Chondrocyte (in vitro differentiated cells): ENCODE measurements at regions not wholly inside any gene's neighbourhood (a gene's known extent, or its start where the extent isn't known, plus 50 kb on each side); places are given as distances from the start of the nearest gene placed in this dataset.
"Not testable (repeated sequence)": the region's sequence is repeated elsewhere in the genome, so short reads cannot be mapped to it uniquely, and the experiment has no call there.

Source experiments
- DNase-seq: peaks from one replicate; pipeline ENCODE4 v3.0.0; 2021; ENCODE audit warnings: mixed read lengths, low spot score
- H3K27ac Mint-ChIP-seq: one replicate; pipeline ENCODE4 v1.8.0; 2021; ENCODE audit warnings: mild to moderate bottlenecking, moderate library complexity, mixed read lengths; ENCODE audit not compliant: unreplicated experiment
- H3K27me3 Mint-ChIP-seq: 2 replicates; pipeline ENCODE4 v1.8.0; 2021; ENCODE audit warnings: low read depth, mixed read lengths
- H3K36me3 Mint-ChIP-seq: 2 replicates; pipeline ENCODE4 v1.8.0; 2021; ENCODE audit warnings: low read depth, mixed read lengths
- H3K4me1 Mint-ChIP-seq: 2 replicates; pipeline ENCODE4 v1.8.0; 2021; ENCODE audit warnings: low read depth, mild to moderate bottlenecking, mixed read lengths
- H3K4me3 Mint-ChIP-seq: one replicate; pipeline ENCODE4 v1.8.0; 2021; ENCODE audit warnings: mild to moderate bottlenecking, moderate library complexity, mixed read lengths; ENCODE audit not compliant: unreplicated experiment
- H3K9me3 Mint-ChIP-seq: 2 replicates; pipeline ENCODE4 v1.8.0; 2021; ENCODE audit warnings: low read depth, mixed read lengths
- CTCF ChIP-seq: fragments of 200-600 bp; sonication (generic); IDR thresholded peaks from 2 replicates; pipeline ENCODE4 v1.5.0; 2021; ENCODE audit warnings: antibody characterized with exemption, mild to moderate bottlenecking, moderate library complexity

- H3K27ac Mint-ChIP-seq: no peak overlapping the region
- no peaks in the 10 kb centered on the region for H3K4me1 Mint-ChIP-seq
- no peak for DNase-seq
- H3K4me3 Mint-ChIP-seq: no peak overlapping the region
- no peaks in the 10 kb centered on the region for H3K36me3 Mint-ChIP-seq
- H3K27me3 Mint-ChIP-seq: no peaks in the 10 kb centered on the region
- H3K9me3 Mint-ChIP-seq: peaks cover 17% of the 10 kb centered on the region
- no peak for TF ChIP-seq CTCF
Observed at GRCh38 chrX:30008031-30008430, 207.3 kb upstream of the MAGEB2 start.

GRCh38 chrX:30010471-30010870, 204.9 kb upstream of the MAGEB2 start:
- no peak for DNase-seq
- Mint-ChIP-seq H3K4me1 (no peaks in the 10 kb centered on the region), H3K36me3 (no peaks in the 10 kb centered on the region), H3K9me3 (peaks cover 19% of the 10 kb centered on the region), H3K4me3 (no peak overlapping the region), H3K27me3 (no peaks in the 10 kb centered on the region), H3K27ac (no peak overlapping the region)
- TF ChIP-seq CTCF: no peak

- DNase-seq: no peak
- Mint-ChIP-seq H3K27ac (no peak overlapping the region), H3K4me1 (no peaks in the 10 kb centered on the region), H3K27me3 (no peaks in the 10 kb centered on the region), H3K4me3 (no peak overlapping the region), H3K36me3 (no peaks in the 10 kb centered on the region), H3K9me3 (peaks cover 16% of the 10 kb centered on the region)
- TF ChIP-seq CTCF: no peak
Observed at GRCh38 chrX:30015440-30015839, 199.9 kb upstream of the MAGEB2 start.

- no peaks in the 10 kb centered on the region for H3K27me3 Mint-ChIP-seq
- TF ChIP-seq CTCF: no peak
- no peaks in the 10 kb centered on the region for H3K36me3 Mint-ChIP-seq
- H3K27ac Mint-ChIP-seq: no peak overlapping the region
- no peak overlapping the region for H3K4me3 Mint-ChIP-seq
- no peaks in the 10 kb centered on the region for H3K9me3 Mint-ChIP-seq
- no peaks in the 10 kb centered on the region for H3K4me1 Mint-ChIP-seq
- DNase-seq: no peak
Observed at GRCh38 chrX:30027636-30028035, 187.7 kb upstream of the MAGEB2 start.

GRCh38 chrX:30036406-30036805, 179.0 kb upstream of the MAGEB2 start:
- peaks cover 14% of the 10 kb centered on the region for H3K9me3 Mint-ChIP-seq
- H3K36me3 Mint-ChIP-seq, H3K27me3 Mint-ChIP-seq, H3K4me1 Mint-ChIP-seq, H3K4me3 Mint-ChIP-seq, DNase-seq, H3K27ac Mint-ChIP-seq: not testable (repeated sequence)

GRCh38 chrX:30039768-30040167, 175.6 kb upstream of the MAGEB2 start:
- Mint-ChIP-seq H3K4me3 (no peak overlapping the region), H3K4me1 (no peaks in the 10 kb centered on the region), H3K27me3 (no peaks in the 10 kb centered on the region), H3K9me3 (peaks cover 11% of the 10 kb centered on the region), H3K27ac (no peak overlapping the region), H3K36me3 (no peaks in the 10 kb centered on the region)
- no peak for DNase-seq
- no peak for TF ChIP-seq CTCF
